MM.1S (cell line): ENCODE measurements at regions not wholly inside any gene's neighbourhood (a gene's known extent, or its start where the extent isn't known, plus 50 kb on each side); places are given as distances from the start of the nearest gene placed in this dataset.

Experiments used
- CTCF ChIP-seq: fragments of 300-600 bp; sonication (generic); IDR thresholded peaks from 2 replicates; pipeline ENCODE4 v1.5.1; 2016; ENCODE audit warnings: antibody characterized with exemption, low read length, mixed read lengths
- EZH2 ChIP-seq: fragments of 300-600 bp; sonication (generic); optimal IDR thresholded peaks from 2 replicates; pipeline ENCODE3; 2017; ENCODE audit warnings: low read depth, mild to moderate bottlenecking, antibody characterized with exemption, low read length, mixed read lengths

- TF ChIP-seq CTCF = no peak
- TF ChIP-seq EZH2 = no peak
Measured at GRCh38 chr11:15489281-15489680, 374.6 kb downstream of the INSC start.
